GM21367 (cell line): ENCODE measurements at regions not wholly inside any gene's neighbourhood (a gene's known extent, or its start where the extent isn't known, plus 50 kb on each side); places are given as distances from the start of the nearest gene placed in this dataset.
"Not testable (repeated sequence)": the region's sequence is repeated elsewhere in the genome, so short reads cannot be mapped to it uniquely, and the experiment has no call there.

Experiments used
- ATAC-seq: cut with Tn5 transposase; IDR thresholded peaks from one replicate; pipeline ENCODE4 v1.9.1; 2021; ENCODE audit not compliant: unreplicated experiment

- ATAC-seq = no peak
Observed at GRCh38 chr9:95785209-95785608, 90.3 kb upstream of the ERCC6L2 start.

DNA sequence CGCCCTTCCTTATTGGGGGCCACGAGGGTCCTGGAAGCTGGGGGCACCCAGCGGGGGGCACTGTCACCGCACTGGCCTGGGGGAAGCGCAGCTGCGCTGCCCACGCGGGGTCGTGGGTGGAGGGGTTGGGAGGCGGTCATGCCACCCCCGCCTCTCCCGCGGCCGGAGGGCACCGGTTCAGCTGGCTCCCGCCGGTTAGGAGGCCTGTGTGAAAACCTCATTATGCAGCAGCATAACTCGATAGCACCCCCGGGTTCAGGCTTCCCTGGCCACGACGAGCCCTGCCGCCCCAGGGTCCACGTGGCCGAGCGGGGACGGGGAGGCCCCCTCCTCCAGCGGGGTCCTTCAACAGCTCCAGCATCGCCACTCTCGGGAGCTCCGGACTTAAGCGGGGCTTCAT lies 91.2 kb upstream of the ERCC6L2 start:
- no peak for ATAC-seq

- ATAC-seq = no peak
Observed at GRCh38 chr9:95783426-95783975, 92.0 kb upstream of the ERCC6L2 start.

DNA sequence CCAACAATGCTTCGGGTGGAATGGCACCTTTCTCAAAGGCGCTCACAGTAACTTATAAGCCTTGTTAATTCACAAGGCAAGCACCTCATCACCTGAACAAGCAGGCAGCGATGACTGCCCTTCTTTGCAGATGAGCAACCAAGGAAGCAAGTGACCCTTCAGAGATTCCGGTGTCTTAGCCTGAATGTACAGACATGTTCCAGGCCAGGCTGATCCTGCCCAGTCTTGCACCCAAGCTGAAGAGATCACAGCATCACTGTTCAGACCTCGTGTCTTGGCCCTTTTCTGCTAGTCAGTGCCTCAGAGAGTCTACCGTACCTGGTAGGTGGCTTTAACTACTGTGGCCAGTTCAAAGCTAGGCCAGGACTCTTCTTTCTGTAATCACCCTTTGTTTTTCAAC lies 94.7 kb upstream of the ERCC6L2 start:
- ATAC-seq = no peak

GRCh38 chr9:95780121-95780520 lies 95.4 kb upstream of the ERCC6L2 start:
- no peak for ATAC-seq

- ATAC-seq = not testable (repeated sequence)
Observed at GRCh38 chr9:95779597-95779996, 95.9 kb upstream of the ERCC6L2 start.

DNA sequence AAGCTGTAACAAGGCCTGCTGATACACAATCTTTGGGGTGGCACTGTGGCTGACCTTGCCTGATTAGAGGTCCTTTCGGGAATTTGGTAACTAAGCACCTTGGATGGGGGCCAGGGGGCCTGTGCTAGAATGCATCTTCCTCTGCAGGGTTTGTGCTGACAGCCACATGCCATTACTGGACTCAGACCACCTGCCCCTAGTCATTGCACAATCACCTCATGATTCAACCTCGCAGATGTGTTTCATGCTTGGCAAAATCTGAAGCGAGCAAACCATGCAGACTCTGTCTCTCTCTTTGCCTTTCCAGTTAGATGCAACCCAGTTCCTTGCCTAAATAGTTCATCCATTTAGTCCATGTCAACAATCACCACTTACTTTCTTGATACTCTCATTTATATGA lies 96.5 kb upstream of the ERCC6L2 start:
- ATAC-seq = no peak

DNA sequence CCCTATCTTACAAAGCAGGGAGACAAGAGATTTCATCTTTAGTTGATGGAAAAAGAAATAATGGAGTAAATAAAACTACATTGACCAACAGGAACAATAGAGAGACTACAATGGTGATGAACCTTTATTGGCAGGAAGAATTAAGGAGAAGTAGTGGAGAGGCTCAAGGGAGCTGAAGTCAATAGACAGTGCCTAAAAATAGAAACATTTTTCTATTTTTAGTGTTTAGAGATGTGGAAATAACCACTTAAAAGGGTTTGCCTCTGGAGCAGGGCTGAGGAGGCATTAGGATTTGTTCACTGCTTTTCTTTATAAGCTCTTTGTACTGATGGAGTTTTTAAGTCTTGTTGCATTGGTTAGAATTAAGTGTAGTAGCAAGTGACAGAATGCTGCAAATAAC lies 98.4 kb upstream of the ERCC6L2 start:
- ATAC-seq = no peak

- no peak for ATAC-seq
Observed at GRCh38 chr9:95776176-95776575, 99.3 kb upstream of the ERCC6L2 start.

DNA sequence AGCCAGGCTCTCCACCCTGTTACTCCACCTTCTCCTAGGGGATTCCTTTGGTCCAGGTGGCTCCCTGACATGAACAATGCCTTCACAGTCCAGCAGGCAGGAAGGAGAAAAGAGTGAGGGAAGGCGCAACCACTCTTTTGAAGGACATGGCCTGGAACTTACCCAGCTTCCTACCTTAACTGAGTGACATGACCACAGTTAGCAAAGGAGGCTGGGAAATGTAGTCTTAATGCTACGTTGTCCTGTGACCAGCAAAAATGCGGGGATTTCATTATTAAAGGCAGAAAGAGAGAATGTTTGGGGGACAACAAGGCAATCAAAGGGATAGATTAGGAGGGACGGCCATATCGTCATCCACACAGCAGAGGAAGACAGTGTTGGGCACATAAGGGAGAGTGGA lies 100.3 kb upstream of the ERCC6L2 start:
- ATAC-seq = no peak

DNA sequence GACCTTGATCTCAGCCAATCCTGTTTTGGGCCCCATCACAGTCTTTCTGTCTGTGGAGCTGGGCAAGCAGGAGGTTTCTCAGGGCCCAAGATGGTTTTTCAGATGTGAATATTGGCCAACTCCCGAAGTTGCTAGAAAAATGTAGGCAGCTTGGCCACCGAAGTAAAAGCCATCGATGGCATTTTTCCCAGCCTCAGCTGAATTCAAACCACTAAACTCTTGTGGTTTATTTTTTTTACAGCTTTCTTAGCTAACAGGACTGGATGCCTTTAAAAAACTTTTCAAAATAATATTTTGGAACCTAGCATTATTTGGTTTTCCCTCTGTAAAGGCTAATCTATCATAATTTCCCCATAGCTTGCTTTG lies 102.5 kb upstream of the ERCC6L2 start:
- no peak for ATAC-seq

DNA sequence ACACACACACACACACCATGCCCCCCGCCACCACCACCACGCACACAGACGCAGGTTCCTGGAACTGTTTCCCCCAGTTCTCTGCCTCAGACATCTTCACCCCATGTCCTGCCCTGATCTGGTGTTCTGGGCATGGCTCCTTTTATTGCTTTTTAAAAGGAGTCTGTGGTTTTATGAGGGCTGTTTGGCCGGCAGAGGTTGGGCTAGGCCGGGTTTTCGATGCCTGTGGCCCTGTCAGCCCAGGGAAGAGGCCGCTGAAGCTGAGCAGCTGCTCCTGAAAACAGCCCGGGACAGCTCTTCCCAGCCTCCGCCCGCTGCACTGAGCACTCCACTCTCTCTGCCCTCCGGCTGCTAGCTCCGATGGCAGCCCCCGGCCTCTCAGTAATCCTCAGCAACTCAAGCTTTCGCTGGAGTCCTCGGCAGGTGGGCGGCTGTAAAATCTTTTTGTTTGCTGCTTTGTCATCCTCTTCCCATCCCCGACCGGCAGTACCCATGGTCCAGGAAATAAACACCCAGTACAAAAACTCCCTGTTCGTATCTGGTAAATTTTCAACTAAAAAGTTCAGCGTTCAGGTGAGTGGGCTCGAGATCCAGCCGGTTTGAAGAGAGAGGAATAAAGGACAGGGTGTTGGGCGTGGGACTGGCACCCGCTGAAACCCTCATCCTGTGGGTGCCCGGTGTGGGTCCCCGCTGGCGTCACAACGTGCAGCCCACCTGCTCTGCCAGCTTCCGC lies 103.0 kb upstream of the ERCC6L2 start:
- ATAC-seq = no peak

DNA sequence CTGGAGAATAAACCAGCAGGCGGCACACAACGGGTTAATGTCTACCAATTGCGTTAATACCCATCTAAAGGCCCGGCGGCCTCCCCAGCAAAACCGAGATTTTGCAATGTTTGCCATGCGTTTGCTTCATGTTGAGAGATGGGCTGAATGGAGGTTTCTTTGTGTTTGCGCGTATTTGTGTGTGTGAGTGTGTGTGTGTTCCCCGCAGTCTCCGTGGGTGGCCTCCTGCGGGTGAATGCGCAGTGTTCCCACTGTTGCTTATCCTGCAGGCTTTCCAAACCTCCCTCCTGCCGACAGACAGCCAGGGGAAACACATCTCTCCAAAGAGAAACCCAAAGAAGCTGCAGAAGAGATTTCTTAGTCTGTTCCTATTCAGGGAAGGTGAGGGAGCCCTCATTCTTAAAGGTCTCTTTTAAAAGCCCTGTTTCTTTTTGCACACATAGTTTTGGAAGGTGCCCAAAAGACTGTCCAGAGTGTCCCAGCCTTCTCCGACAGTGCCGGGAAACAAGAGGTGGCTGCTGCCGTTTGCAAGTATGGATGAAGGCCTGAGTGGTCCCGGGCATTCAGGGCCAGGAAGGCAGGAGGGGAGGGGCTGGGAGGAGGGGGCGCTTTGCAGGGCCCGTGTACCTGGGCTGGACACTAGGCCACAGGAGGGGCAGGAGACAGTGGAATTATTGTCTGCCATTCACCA lies 103.8 kb upstream of the ERCC6L2 start:
- ATAC-seq = no peak

DNA sequence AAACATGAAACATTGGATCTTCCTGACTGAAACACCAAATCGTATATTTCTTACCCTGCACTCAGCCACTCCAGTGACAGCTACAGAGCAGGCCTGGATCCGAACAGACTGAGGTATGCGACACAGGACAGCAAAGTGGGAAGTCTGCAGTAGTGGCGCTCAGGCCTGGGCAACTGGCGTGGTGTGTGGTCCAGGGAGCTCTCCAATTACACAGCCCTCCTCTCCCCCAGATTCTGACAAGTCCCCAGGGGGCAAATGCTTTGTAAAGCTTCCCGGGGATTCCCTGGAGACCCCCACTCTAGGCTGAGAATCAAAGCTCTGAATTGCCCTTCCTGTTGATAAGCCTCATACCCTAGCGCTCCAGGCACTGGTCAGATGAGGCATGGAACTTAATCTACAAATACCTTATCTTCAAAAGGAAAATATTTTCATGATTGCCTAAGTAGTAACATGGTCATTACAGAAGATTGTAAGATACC lies 104.8 kb upstream of the ERCC6L2 start:
- no peak for ATAC-seq

GRCh38 chr9:95769909-95770433 lies 105.5 kb upstream of the ERCC6L2 start:
- no peak for ATAC-seq

DNA sequence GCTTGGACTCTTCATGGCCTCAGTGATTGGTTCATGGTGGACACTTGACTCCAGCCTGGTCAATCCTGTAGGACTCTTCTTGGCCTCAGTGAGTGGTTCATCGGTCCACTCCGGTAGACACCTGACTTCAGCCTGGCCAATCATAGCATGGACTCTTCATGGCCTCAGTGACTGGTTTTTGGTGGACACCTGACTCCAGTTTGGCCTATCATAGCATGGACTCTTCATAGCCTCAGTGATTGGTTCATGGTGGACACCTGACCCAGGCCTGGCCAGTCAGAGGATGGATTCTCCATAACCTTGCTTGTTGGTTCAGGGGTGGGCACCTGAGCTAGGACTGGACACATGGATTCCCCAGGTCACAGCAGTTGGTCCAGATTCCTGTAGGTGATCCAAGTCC lies 106.0 kb upstream of the ERCC6L2 start:
- no peak for ATAC-seq

- no peak for ATAC-seq
Observed at GRCh38 chr9:95766906-95767305, 108.6 kb upstream of the ERCC6L2 start.

DNA sequence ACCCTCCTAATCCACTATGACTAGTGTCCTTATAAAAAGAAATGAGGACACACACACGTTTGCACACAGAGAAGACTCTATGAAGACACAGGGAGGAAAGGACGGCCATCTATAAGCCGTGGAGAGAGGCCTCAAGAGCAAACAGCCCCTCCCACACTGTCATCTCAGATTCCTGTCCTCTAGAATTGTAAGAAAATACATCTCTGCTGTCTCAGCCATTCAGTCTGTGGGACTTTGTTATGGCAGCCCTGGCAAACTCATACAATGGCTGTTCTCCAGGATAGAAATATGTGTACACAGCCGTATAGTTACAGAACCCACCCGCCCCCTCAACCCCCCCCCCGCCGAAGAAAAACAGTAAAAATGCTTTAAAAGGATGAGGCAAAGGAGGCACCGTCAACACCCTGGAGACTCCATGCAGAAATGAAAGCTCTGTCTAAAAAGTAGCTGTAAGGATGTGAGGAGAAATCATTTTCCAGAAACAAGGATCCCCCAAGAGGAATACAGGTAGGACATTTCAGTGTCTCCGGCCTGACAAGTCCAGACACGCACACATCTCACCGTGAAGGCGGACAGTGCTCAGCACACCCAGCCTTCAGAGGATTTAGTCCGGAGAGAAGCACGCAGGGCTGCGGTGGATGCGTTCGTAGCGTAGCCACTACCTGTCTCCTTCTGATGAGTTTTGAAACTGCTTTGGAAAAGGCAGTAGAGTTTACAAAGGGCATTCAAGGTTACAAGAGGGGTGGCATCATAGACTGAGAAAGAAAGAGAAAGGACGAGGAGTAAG lies 110.8 kb upstream of the ERCC6L2 start:
- no peak for ATAC-seq

GRCh38 chr9:95763983-95764382 lies 111.5 kb upstream of the ERCC6L2 start:
- no peak for ATAC-seq

GRCh38 chr9:95763006-95763405 lies 112.5 kb upstream of the ERCC6L2 start:
- no peak for ATAC-seq

- no peak for ATAC-seq
Observed at GRCh38 chr9:95762322-95762721, 113.2 kb upstream of the ERCC6L2 start.
